ENCODE measurements at regions not wholly inside any gene's neighbourhood (a gene's known extent, or its start where the extent isn't known, plus 50 kb on each side); places are given as distances from the start of the nearest gene placed in this dataset.

GRCh38 chr18:8522756-8523155 is 86.5 kb upstream of the RAB12 start:
- peaks cover 9% of the 10 kb centered on the region for H3K27me3 Mint-ChIP-seq (ENCODE audit: insufficient read depth)
- H3K9ac ChIP-seq (ENCODE audit: extremely low read depth, low read length, poor library complexity, severe bottlenecking), result no peak overlapping the region
- H3K27ac Mint-ChIP-seq, result no peak overlapping the region
- no peaks in the 10 kb centered on the region for H3K27me3 ChIP-seq (ENCODE audit: control insufficient read depth, insufficient read depth, low read length, poor library complexity, severe bottlenecking)
- H3K36me3 Mint-ChIP-seq (ENCODE audit: low read depth), result no peaks in the 10 kb centered on the region
- H3K9me3 ChIP-seq (ENCODE audit: control insufficient read depth, low read length), result peaks cover 11% of the 10 kb centered on the region
- no peak for DNase-seq
- no peak overlapping the region for H3K27ac ChIP-seq (ENCODE audit: low read depth, low read length)
- H3K4me1 Mint-ChIP-seq, result no peaks in the 10 kb centered on the region
- H3K4me3 Mint-ChIP-seq, result no peak overlapping the region
- no peaks in the 10 kb centered on the region for H3K36me3 ChIP-seq (ENCODE audit: control insufficient read depth, insufficient read depth, low read length)
- no peak for TF ChIP-seq CTCF (conservative IDR thresholded peaks at IDR 0.05)
- WGBS, 2 experiments (ENCODE audit: insufficient coverage in 1 of 2, insufficient read length in 1 of 2), result 83 to 90% methylated on average over 3 to 4 of the region's 4 CpGs
- no peak overlapping the region for H3K4me3 ChIP-seq (ENCODE audit: low read length)
- no peaks in the 10 kb centered on the region for H3K4me1 ChIP-seq (ENCODE audit: control insufficient read depth, insufficient read depth, low read length)
- peaks cover 12% of the 10 kb centered on the region for H3K9me3 Mint-ChIP-seq

GRCh38 chr18:8525692-8526091 is 83.5 kb upstream of the RAB12 start:
- Mint-ChIP-seq H3K4me3 (no peak overlapping the region), H3K4me1 (no peaks in the 10 kb centered on the region), H3K27ac (no peak overlapping the region), H3K36me3 (ENCODE audit: low read depth) (no peaks in the 10 kb centered on the region), H3K27me3 (ENCODE audit: insufficient read depth) (peaks cover 9% of the 10 kb centered on the region), H3K9me3 (peaks cover 16% of the 10 kb centered on the region)
- no peaks in the 10 kb centered on the region for H3K36me3 ChIP-seq (ENCODE audit: control insufficient read depth, insufficient read depth, low read length)
- no peaks in the 10 kb centered on the region for H3K27me3 ChIP-seq (ENCODE audit: control insufficient read depth, insufficient read depth, low read length, poor library complexity, severe bottlenecking)
- no peaks in the 10 kb centered on the region for H3K4me1 ChIP-seq (ENCODE audit: control insufficient read depth, insufficient read depth, low read length)
- H3K4me3 ChIP-seq (ENCODE audit: low read length), result no peak overlapping the region
- peak; percentile 71 for DNase-seq
- peak; percentile 74 for TF ChIP-seq CTCF (conservative IDR thresholded peaks at IDR 0.05)
- H3K27ac ChIP-seq (ENCODE audit: low read depth, low read length), result no peak overlapping the region
- peaks cover 11% of the 10 kb centered on the region for H3K9me3 ChIP-seq (ENCODE audit: control insufficient read depth, low read length)
- no peak overlapping the region for H3K9ac ChIP-seq (ENCODE audit: extremely low read depth, low read length, poor library complexity, severe bottlenecking)
- 83 to 88% methylated on average over 1 to 6 of the region's 6 CpGs for WGBS, 2 experiments (ENCODE audit: insufficient coverage in 1 of 2, insufficient read length in 1 of 2)

- no peak overlapping the region for H3K9ac ChIP-seq (ENCODE audit: extremely low read depth, low read length, poor library complexity, severe bottlenecking)
- no peaks in the 10 kb centered on the region for H3K36me3 ChIP-seq (ENCODE audit: control insufficient read depth, insufficient read depth, low read length)
- peaks cover 9% of the 10 kb centered on the region for H3K27me3 Mint-ChIP-seq (ENCODE audit: insufficient read depth)
- no peak overlapping the region for H3K4me3 Mint-ChIP-seq
- DNase-seq, result no peak
- H3K9me3 ChIP-seq (ENCODE audit: control insufficient read depth, low read length), result peaks cover 9% of the 10 kb centered on the region
- peaks cover 20% of the 10 kb centered on the region for H3K9me3 Mint-ChIP-seq
- no peaks in the 10 kb centered on the region for H3K4me1 ChIP-seq (ENCODE audit: control insufficient read depth, insufficient read depth, low read length)
- H3K27me3 ChIP-seq (ENCODE audit: control insufficient read depth, insufficient read depth, low read length, poor library complexity, severe bottlenecking), result no peaks in the 10 kb centered on the region
- H3K36me3 Mint-ChIP-seq (ENCODE audit: low read depth), result no peaks in the 10 kb centered on the region
- H3K27ac ChIP-seq (ENCODE audit: low read depth, low read length), result no peak overlapping the region
- H3K4me1 Mint-ChIP-seq, result no peaks in the 10 kb centered on the region
- H3K27ac Mint-ChIP-seq, result no peak overlapping the region
- no peak overlapping the region for H3K4me3 ChIP-seq (ENCODE audit: low read length)
- TF ChIP-seq CTCF (conservative IDR thresholded peaks at IDR 0.05), result no peak
- 80 to 92% methylated on average over 1 to 8 of the region's 9 CpGs for WGBS, 2 experiments (ENCODE audit: insufficient coverage in 1 of 2, insufficient read length in 1 of 2)
Measured at GRCh38 chr18:8526332-8526731, 82.9 kb upstream of the RAB12 start.
